ENCODE measurements at regions not wholly inside any gene's neighbourhood (a gene's known extent, or its start where the extent isn't known, plus 50 kb on each side); places are given as distances from the start of the nearest gene placed in this dataset.

- no peak for TF ChIP-seq CTCF (IDR thresholded peaks at IDR 0.05)
- no peak for TF ChIP-seq PBX3 (IDR thresholded peaks at IDR 0.05)
- TF ChIP-seq POLR2AphosphoS5 (IDR thresholded peaks at IDR 0.05; ENCODE audit: low read depth, low read length) = no peak
- TF ChIP-seq CHD2 (IDR thresholded peaks at IDR 0.05; ENCODE audit: low read length, partially characterized antibody) = no peak
Measured at GRCh38 chr5:121624035-121624434, 227.6 kb upstream of the FTMT start.

All from SK-N-SH (cell line).